GM10248 (cell line): ENCODE measurements at regions not wholly inside any gene's neighbourhood (a gene's known extent, or its start where the extent isn't known, plus 50 kb on each side); places are given as distances from the start of the nearest gene placed in this dataset.

Source experiments
- CTCF ChIA-PET: fragments of 300-600 bp; sonication (Branson Sonifier 250); formaldehyde crosslinking; extraction: SDS; loops from one replicate; lab custom pipeline; 2021; ENCODE audit warnings: antibody characterized with exemption; lab: Yijun Ruan, JAX
- POLR2A ChIA-PET: fragments of 350-650 bp; sonication (Branson Sonifier 250); formaldehyde crosslinking; extraction: SDS; loops from one replicate; lab custom pipeline; 2020; ENCODE audit warnings: antibody characterized with exemption; lab: Yijun Ruan, JAX
- DNase-seq: peaks from one replicate; pipeline ENCODE4 v3.0.0; 2012; ENCODE audit errors: extremely low spot score
- TF ChIP-seq, protein P1 (sequence below): IDR thresholded peaks from 2 replicates; pipeline ENCODE4 v1.5.1; 2012; ENCODE audit warnings: mild to moderate bottlenecking, low read depth; ENCODE audit errors: extremely low read depth, missing control alignments, control extremely low read depth

DNA sequence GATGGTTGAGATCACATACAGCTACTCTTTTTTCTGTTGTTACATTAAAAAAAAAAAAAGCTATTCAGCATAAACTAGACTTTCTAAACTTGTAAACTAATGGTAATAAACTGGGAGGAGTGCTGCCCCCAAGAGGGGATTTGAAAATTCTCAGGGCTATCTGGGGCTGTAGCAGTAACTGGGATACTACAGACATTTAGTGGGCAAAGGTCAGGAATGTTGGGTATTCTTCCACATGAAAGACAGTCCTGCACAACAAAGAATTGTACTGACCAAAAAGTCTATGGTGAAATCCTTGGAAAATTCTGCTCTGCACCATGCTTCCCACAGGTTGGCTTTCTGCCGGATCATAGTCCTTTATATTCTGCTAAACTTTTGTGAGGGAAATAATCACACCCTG lies 232.6 kb upstream of the BOD1L1 start:
- TF ChIP-seq, protein P1, sequence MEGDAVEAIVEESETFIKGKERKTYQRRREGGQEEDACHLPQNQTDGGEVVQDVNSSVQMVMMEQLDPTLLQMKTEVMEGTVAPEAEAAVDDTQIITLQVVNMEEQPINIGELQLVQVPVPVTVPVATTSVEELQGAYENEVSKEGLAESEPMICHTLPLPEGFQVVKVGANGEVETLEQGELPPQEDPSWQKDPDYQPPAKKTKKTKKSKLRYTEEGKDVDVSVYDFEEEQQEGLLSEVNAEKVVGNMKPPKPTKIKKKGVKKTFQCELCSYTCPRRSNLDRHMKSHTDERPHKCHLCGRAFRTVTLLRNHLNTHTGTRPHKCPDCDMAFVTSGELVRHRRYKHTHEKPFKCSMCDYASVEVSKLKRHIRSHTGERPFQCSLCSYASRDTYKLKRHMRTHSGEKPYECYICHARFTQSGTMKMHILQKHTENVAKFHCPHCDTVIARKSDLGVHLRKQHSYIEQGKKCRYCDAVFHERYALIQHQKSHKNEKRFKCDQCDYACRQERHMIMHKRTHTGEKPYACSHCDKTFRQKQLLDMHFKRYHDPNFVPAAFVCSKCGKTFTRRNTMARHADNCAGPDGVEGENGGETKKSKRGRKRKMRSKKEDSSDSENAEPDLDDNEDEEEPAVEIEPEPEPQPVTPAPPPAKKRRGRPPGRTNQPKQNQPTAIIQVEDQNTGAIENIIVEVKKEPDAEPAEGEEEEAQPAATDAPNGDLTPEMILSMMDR = no peak
- no peak for DNase-seq
- CTCF ChIA-PET = interaction anchor here (1.4 kb wide), 1 partner anchor 205 kb away, joined by 3 read pairs; no protein-coding TSS in a partner anchor
- POLR2A ChIA-PET = no interaction called here

DNA sequence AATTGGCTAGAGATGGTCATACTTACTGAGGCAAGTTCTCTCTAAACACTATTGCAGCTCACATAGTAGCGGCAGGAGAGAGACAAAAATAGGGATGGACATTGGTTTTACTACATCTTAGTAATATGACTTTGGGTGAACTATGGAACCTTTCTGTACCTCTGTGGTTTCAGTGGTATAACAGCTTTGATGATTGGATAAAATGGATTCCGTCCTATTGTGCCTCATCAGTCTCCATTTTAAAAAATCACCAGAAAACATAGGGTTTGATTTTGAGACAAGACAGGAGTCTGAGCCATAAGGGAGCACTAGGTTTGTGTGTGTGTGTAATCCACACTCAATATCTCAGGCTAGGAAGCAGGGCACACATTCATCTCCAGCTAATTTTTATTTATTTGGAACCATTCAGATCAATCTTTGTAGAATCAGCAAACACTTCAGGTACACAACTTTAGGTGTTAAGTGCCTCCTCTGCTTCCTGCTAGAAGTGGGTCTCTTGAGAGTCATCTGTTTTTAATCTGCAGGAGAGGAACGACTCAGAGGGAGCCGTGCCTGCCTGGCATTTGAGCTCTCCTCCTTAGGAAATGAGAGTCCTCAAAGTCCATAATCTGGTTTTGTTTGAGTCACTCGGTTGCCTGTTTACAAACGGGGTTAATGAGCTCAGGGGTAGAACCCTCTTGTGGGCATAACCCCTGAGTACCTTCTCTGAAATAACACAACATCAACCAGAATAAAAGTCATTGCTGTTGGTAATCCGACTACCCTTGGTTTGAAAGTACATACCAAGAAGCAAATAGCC lies 238.5 kb upstream of the BOD1L1 start:
- ChIA-PET CTCF (interaction anchor here (1.3 kb wide), 1 partner anchor 9 kb away, joined by 8 read pairs; no protein-coding TSS in a partner anchor), POLR2A (no interaction called here)
- no peak for DNase-seq
- TF ChIP-seq, protein P1 = no peak

DNA sequence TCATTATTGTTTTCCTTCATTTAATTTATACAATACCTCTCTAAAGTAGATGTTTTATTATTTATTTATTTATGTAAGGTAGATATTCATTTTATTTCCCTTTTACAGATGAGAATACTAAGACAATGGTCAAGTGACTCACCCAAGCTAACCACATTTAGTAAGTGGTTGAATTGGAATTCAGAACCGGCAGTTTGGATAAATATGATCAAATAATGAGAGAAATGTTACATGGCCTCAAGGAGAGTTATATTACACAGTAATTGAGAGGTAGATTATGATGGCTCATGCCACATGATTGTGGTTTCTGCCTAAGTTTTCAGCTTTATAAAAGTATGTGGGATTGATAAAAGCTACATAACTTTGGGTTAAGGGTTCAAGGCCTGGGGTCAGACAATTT lies 239.4 kb upstream of the BOD1L1 start:
- DNase-seq = no peak
- TF ChIP-seq, protein P1 = no peak
- ChIA-PET CTCF (interaction anchor here (1.3 kb wide), 1 partner anchor 10 kb away, joined by 8 read pairs; no protein-coding TSS in a partner anchor), POLR2A (no interaction called here)

DNA sequence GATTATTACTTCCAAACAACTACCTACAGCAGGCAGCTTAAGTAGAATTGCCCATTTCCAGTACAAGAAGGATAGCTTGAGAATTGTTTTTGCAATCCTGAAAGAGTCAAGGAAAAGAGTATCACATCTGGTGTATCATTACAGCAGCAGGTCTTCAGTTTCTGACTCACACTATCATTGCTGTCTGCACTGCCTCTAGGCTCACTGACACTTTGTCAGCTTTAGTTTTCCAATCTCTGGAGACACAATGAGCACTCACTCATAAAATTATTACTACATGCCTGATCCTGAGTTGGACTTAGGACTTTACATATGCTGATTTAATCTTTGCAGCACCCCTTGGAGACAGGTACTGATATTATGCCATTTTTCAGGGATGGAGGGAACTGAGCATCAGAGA lies 244.6 kb upstream of the BOD1L1 start:
- no peak for DNase-seq
- TF ChIP-seq, protein P1 = no peak
- ChIA-PET POLR2A (no interaction called here), CTCF (no interaction called here)

DNA sequence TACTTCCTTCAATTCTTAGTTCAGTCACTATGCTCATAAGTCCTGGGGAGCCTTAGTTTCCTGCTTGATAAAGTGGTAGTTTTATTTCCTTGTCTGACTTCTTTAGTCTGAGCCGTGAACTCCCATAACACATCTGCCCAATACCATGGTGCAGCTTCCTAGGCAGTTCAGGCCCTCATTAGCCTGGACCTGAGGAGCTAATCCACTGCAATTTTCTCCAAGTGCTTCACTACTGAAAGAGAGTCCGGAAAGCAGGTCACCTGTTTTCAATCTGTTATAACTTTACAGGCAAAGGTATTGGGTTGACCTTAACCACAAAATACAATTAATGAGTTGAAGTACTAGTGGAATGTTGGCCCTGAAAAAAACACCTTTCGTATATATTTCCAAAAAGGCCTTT lies 245.4 kb upstream of the BOD1L1 start:
- TF ChIP-seq, protein P1 = no peak
- CTCF ChIA-PET = no interaction called here
- no peak for DNase-seq
- POLR2A ChIA-PET = no interaction called here

DNA sequence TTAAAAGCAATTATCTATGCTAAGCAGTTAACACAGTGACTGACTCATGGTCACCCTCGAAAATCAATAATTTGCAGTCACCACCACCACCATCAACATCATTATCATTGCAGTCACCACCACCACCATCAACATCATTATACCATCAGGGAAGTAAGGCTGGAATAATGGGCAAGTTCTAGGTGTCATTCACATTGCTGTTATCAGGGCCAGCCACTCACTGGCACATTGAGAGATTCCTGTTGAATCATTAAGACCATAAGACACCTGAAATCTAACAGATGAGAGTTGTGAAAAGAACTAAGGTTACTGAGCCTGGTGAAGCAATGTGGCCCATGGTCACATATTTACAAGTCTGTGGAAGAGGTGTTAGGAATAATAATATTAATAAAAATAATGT lies 247.7 kb upstream of the BOD1L1 start:
- ChIA-PET CTCF (no interaction called here), POLR2A (no interaction called here)
- no peak for DNase-seq
- TF ChIP-seq, protein P1 = no peak
